Neural progenitor cell (in vitro differentiated cells): ENCODE measurements at regions not wholly inside any gene's neighbourhood (a gene's known extent, or its start where the extent isn't known, plus 50 kb on each side); places are given as distances from the start of the nearest gene placed in this dataset.

Experiments used
- EZH2phosphoT487 ChIP-seq: fragments of 200-600 bp; sonication (generic); IDR thresholded peaks from 2 replicates; pipeline ENCODE4 v1.6.1; 2017; ENCODE audit warnings: antibody characterized with exemption
- TF ChIP-seq, protein P1 (sequence below): fragments of 200-600 bp; sonication (generic); IDR thresholded peaks from 2 replicates; pipeline ENCODE4 v1.5.1; 2017; ENCODE audit warnings: antibody characterized with exemption, mild to moderate bottlenecking

DNA sequence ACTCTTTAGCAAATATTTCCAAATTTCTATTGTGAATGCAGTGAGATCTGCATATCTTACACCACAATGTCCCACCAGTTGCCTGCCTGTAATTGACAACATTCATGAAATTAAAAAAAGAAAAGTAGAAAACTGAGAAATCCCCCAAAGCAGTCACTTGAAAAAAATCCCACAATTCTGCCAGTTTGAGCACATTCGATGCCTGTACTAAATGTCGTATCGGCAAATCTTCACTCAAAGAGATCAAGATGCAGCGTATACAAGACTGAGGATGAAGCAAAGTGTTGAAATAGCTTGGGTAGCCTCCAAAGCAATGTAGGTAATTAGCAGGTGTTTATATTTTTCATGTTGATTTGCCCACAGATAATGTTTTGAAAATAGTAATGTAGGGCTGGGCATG is 186.7 kb upstream of the ZEB2 start:
- TF ChIP-seq, protein P1, sequence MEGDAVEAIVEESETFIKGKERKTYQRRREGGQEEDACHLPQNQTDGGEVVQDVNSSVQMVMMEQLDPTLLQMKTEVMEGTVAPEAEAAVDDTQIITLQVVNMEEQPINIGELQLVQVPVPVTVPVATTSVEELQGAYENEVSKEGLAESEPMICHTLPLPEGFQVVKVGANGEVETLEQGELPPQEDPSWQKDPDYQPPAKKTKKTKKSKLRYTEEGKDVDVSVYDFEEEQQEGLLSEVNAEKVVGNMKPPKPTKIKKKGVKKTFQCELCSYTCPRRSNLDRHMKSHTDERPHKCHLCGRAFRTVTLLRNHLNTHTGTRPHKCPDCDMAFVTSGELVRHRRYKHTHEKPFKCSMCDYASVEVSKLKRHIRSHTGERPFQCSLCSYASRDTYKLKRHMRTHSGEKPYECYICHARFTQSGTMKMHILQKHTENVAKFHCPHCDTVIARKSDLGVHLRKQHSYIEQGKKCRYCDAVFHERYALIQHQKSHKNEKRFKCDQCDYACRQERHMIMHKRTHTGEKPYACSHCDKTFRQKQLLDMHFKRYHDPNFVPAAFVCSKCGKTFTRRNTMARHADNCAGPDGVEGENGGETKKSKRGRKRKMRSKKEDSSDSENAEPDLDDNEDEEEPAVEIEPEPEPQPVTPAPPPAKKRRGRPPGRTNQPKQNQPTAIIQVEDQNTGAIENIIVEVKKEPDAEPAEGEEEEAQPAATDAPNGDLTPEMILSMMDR = no peak
- no peak for TF ChIP-seq EZH2phosphoT487
